H1 (cell line): ENCODE measurements at regions not wholly inside any gene's neighbourhood (a gene's known extent, or its start where the extent isn't known, plus 50 kb on each side); places are given as distances from the start of the nearest gene placed in this dataset.

ENCODE experiments used
- CTCF ChIA-PET: fragments of 300-600 bp; sonication (Branson Sonifier 250); formaldehyde crosslinking; loops from one replicate; lab custom pipeline; 2021; ENCODE audit not compliant: partially characterized antibody; lab: Charles Lee
- POLR2A ChIA-PET: fragments of 300-600 bp; sonication (Branson Sonifier 250); formaldehyde crosslinking; loops from one replicate; lab custom pipeline; 2021; ENCODE audit warnings: inconsistent platforms; ENCODE audit not compliant: partially characterized antibody; lab: Charles Lee
- DNase-seq, 2 experiments: peaks; one replicate each; pipeline versions ENCODE4 v3.0.0 to v3.0.0-alpha.2; 2010 to 2022; ENCODE audit warnings: low spot score in 2 of 2, low read depth in 1 of 2, mixed read lengths in 1 of 2
- FAIRE-seq: peaks from 2 replicates; lab custom pipeline; 2011; peaks lifted over from hg19 to GRCh38; lab: Jason Lieb, UNC
- H2AFZ ChIP-seq: 2 replicates; pipeline ENCODE4 v1.8.1; 2012; ENCODE audit warnings: low read length, inconsistent platforms
- H2AK5ac ChIP-seq: 2 replicates; pipeline ENCODE4 v1.6.1; 2013; ENCODE audit warnings: low read depth, low read length
- H2BK120ac ChIP-seq: replicated peaks from 2 replicates; pipeline ENCODE3; 2013; ENCODE audit warnings: low read depth, low read length, inconsistent platforms
- H2BK12ac ChIP-seq: 2 replicates; pipeline ENCODE4 v1.6.1; 2013; ENCODE audit warnings: low read depth, low read length
- H2BK15ac ChIP-seq: 2 replicates; pipeline ENCODE4 v1.6.1; 2013; ENCODE audit warnings: low read length
- H2BK20ac ChIP-seq: 2 replicates; pipeline ENCODE4 v1.6.1; 2013; ENCODE audit warnings: low read length
- H2BK5ac ChIP-seq: 2 replicates; pipeline ENCODE4 v1.6.1; 2013; ENCODE audit warnings: low read depth, low read length
- H3K14ac ChIP-seq: 2 replicates; pipeline ENCODE4 v1.6.1; 2013; ENCODE audit warnings: inconsistent platforms; ENCODE audit not compliant: insufficient read length
- H3K18ac ChIP-seq: 2 replicates; pipeline ENCODE4 v1.6.1; 2013; ENCODE audit warnings: low read length; ENCODE audit errors: extremely low read depth
- H3K23ac ChIP-seq: 2 replicates; pipeline ENCODE4 v1.6.1; 2013; ENCODE audit warnings: inconsistent platforms; ENCODE audit not compliant: insufficient read length
- H3K23me2 ChIP-seq: 2 replicates; pipeline ENCODE4 v1.6.1; 2013; ENCODE audit warnings: low read depth, low read length
- H3K27ac ChIP-seq: 2 replicates; pipeline ENCODE4 v1.6.1; 2011; ENCODE audit warnings: low read depth, low read length, inconsistent platforms
- H3K27me3 ChIP-seq, 4 experiments: replicated peaks in 1 of 4; 1 replicate in 1 of 4; 2 replicates in 3 of 4; pipeline versions ENCODE4 v1.6.1 to v1.8.1; 2011 to 2013; ENCODE audit warnings: low read length in 3 of 4, mild to moderate bottlenecking in 3 of 4, inconsistent platforms in 2 of 4, mixed read lengths in 2 of 4, moderate library complexity in 1 of 4; ENCODE audit not compliant: control insufficient read depth in 3 of 4, insufficient read depth in 3 of 4; ENCODE audit errors: extremely low read depth in 1 of 4
- H3K36me3 ChIP-seq, 4 experiments: 2 replicates each; pipeline versions ENCODE4 v1.6.1 to v1.8.1; 2011 to 2013; ENCODE audit warnings: mild to moderate bottlenecking in 4 of 4, low read length in 3 of 4, moderate library complexity in 2 of 4, control low read depth in 1 of 4, inconsistent platforms in 1 of 4; ENCODE audit not compliant: insufficient read depth in 4 of 4, control insufficient read depth in 2 of 4
- H3K4ac ChIP-seq: replicated peaks from 2 replicates; pipeline ENCODE3; 2013; ENCODE audit warnings: low read length, low read depth, mixed read lengths, inconsistent platforms; ENCODE audit not compliant: insufficient read length
- H3K4me1 ChIP-seq, 4 experiments: replicated peaks in 1 of 4; 1 replicate in 1 of 4; 2 replicates in 3 of 4; pipeline versions ENCODE4 v1.6.1 to v1.8.1; 2011 to 2013; ENCODE audit warnings: low read length in 3 of 4, inconsistent platforms in 2 of 4, mixed read lengths in 1 of 4; ENCODE audit not compliant: insufficient read depth in 4 of 4, control insufficient read depth in 3 of 4
- H3K4me2 ChIP-seq, 2 experiments: 2 replicates each; pipeline versions ENCODE4 v1.6.1 to v1.8.1; 2011 to 2013; ENCODE audit warnings: low read depth in 2 of 2, low read length in 2 of 2, control low read depth in 1 of 2, inconsistent platforms in 1 of 2, mild to moderate bottlenecking in 1 of 2; ENCODE audit not compliant: insufficient read depth in 1 of 2
- H3K4me3 ChIP-seq, 4 experiments: fragments of 200-600, 300-600 bp in 1 of 4; sonication (generic), shearing (Covaris generic), sonication (Bioruptor Twin) in 1 of 4; 2 replicates each; pipeline versions ENCODE4 v1.5.1 to v1.8.1; 2011 to 2016; ENCODE audit warnings: low read length in 4 of 4, low read depth in 3 of 4, control low read depth in 2 of 4, inconsistent platforms in 2 of 4, mild to moderate bottlenecking in 2 of 4, mixed read lengths in 1 of 4, moderate library complexity in 1 of 4; ENCODE audit not compliant: insufficient read depth in 2 of 4; ENCODE audit errors: extremely low read depth in 1 of 4
- H3K56ac ChIP-seq: replicated peaks from 2 replicates; pipeline ENCODE3; 2013; ENCODE audit warnings: low read depth, mild to moderate bottlenecking, mixed read lengths, low read length, inconsistent platforms; ENCODE audit not compliant: insufficient read length
- H3K79me1 ChIP-seq: 2 replicates; pipeline ENCODE4 v1.6.1; 2013; ENCODE audit warnings: low read depth, low read length, control low read depth
- H3K79me2 ChIP-seq, 2 experiments: 2 replicates each; pipeline versions ENCODE4 v1.6.1 to v1.8.1; 2012 to 2013; ENCODE audit warnings: low read length in 2 of 2, mild to moderate bottlenecking in 2 of 2, inconsistent platforms in 1 of 2; ENCODE audit not compliant: insufficient read depth in 2 of 2, control insufficient read depth in 1 of 2
- H3K9ac ChIP-seq, 4 experiments: replicated peaks in 1 of 4; 1 replicate in 1 of 4; 2 replicates in 3 of 4; pipeline versions ENCODE4 v1.6.1 to v1.8.1; 2011 to 2013; ENCODE audit warnings: low read depth in 3 of 4, low read length in 3 of 4, control low read depth in 2 of 4, mild to moderate bottlenecking in 2 of 4, moderate library complexity in 2 of 4, inconsistent platforms in 1 of 4; ENCODE audit errors: extremely low read depth in 1 of 4
- H3K9me3 ChIP-seq, 2 experiments: 2 replicates each; pipeline versions ENCODE4 v1.6.1 to v1.8.1; 2012 to 2013; ENCODE audit warnings: mild to moderate bottlenecking in 2 of 2, moderate library complexity in 2 of 2, control low read depth in 1 of 2, inconsistent platforms in 1 of 2, low read depth in 1 of 2, low read length in 1 of 2, mixed read lengths in 1 of 2; ENCODE audit not compliant: insufficient read depth in 2 of 2
- H4K20me1 ChIP-seq, 2 experiments: replicated peaks in 1 of 2; 2 replicates each; pipeline versions ENCODE3 to v1.8.1; 2011 to 2013; ENCODE audit warnings: inconsistent platforms in 2 of 2, low read length in 2 of 2, mild to moderate bottlenecking in 1 of 2; ENCODE audit not compliant: insufficient read depth in 2 of 2, control insufficient read depth in 1 of 2
- H4K5ac ChIP-seq: 2 replicates; pipeline ENCODE4 v1.6.1; 2013; ENCODE audit warnings: low read length, low read depth, mixed read lengths, inconsistent platforms; ENCODE audit not compliant: insufficient read length
- H4K8ac ChIP-seq: 2 replicates; pipeline ENCODE4 v1.8.0; 2013; ENCODE audit warnings: mild to moderate bottlenecking, moderate library complexity, low read length, inconsistent platforms; ENCODE audit not compliant: insufficient read depth; ENCODE audit errors: extremely low read depth
- H4K91ac ChIP-seq: replicated peaks from 2 replicates; pipeline ENCODE3; 2013; ENCODE audit warnings: low read length, mixed read lengths, inconsistent platforms; ENCODE audit not compliant: insufficient read length
- ATF2 ChIP-seq: IDR thresholded peaks from 2 replicates; pipeline ENCODE4 v1.6.1; 2012; ENCODE audit warnings: low read length, inconsistent platforms
- BCL11A ChIP-seq, 2 experiments: IDR thresholded peaks; one replicate each; pipeline ENCODE4 v1.6.1; 2011; ENCODE audit warnings: low read depth in 2 of 2, low read length in 2 of 2, mild to moderate bottlenecking in 2 of 2
- CBX8 ChIP-seq: fragments of 300-800, 300-1000 bp; sonication (generic); IDR thresholded peaks from 2 replicates; pipeline ENCODE4 v1.7.1; 2016; ENCODE audit warnings: low read depth, low read length, borderline replicate concordance
- E2F6 ChIP-seq: IDR thresholded peaks from 2 replicates; pipeline ENCODE4 v1.6.1; 2012; ENCODE audit warnings: inconsistent platforms
- HDAC6 ChIP-seq: IDR thresholded peaks from one replicate; pipeline ENCODE4 v1.7.1; 2012; ENCODE audit warnings: low read depth, mild to moderate bottlenecking, inconsistent platforms, low read length, moderate library complexity
- JUND ChIP-seq: IDR thresholded peaks from 2 replicates; pipeline ENCODE4 v1.6.1; 2011; ENCODE audit warnings: mild to moderate bottlenecking, improper control_type of control experiment, low read length
- NANOG ChIP-seq: IDR thresholded peaks from 2 replicates; pipeline ENCODE4 v1.6.1; 2011; ENCODE audit warnings: low read length, low read depth, mild to moderate bottlenecking, inconsistent platforms; ENCODE audit not compliant: insufficient read depth, poor library complexity, severe bottlenecking
- RFX5 ChIP-seq: IDR thresholded peaks from 2 replicates; pipeline ENCODE4 v1.6.1; 2011; ENCODE audit warnings: low read depth, low read length, improper control_type of control experiment, borderline replicate concordance
- RXRA ChIP-seq: IDR thresholded peaks from 2 replicates; pipeline ENCODE4 v1.6.1; 2011; ENCODE audit warnings: low read depth, mild to moderate bottlenecking, low read length, moderate library complexity; ENCODE audit not compliant: insufficient read depth
- SIRT6 ChIP-seq: IDR thresholded peaks from one replicate; pipeline ENCODE4 v1.7.1; 2012; ENCODE audit warnings: low read length, inconsistent platforms
- SUZ12 ChIP-seq: fragments of 200-600 bp; sonication (generic); IDR thresholded peaks from 2 replicates; pipeline ENCODE4 v1.6.1; 2012; ENCODE audit warnings: mild to moderate bottlenecking, inconsistent platforms, low read length, moderate library complexity, mixed read lengths
- TBP ChIP-seq: IDR thresholded peaks from 2 replicates; pipeline ENCODE4 v1.6.1; 2011; ENCODE audit warnings: low read depth, low read length, improper control_type of control experiment
- ZNF274 ChIP-seq: IDR thresholded peaks from 2 replicates; pipeline ENCODE4 v1.7.0; 2012; ENCODE audit warnings: low read length, borderline replicate concordance; ENCODE audit errors: extremely low read depth
- WGBS, 2 experiments: shearing (Covaris generic) in 1 of 2; methylation state at CpG; one replicate each; pipeline versions ENCODE4 v1.1.6 to v1.1.7; 2013 to 2015; ENCODE audit warnings: low lambda C conversion rate in 2 of 2, mixed read lengths in 2 of 2, inconsistent platforms in 1 of 2, low coverage in 1 of 2, missing lambda C conversion rate in 1 of 2; ENCODE audit not compliant: insufficient replicate concordance in 2 of 2, insufficient coverage in 1 of 2, insufficient read length in 1 of 2; ENCODE audit errors: extremely low coverage in 1 of 2, missing lambda C conversion rate in 1 of 2; 5-methylcytosine and 5-hydroxymethylcytosine counted together

- no peak overlapping the region for H3K18ac ChIP-seq
- no peaks in the 10 kb centered on the region for H3K27me3 ChIP-seq
- H3K79me2 ChIP-seq = no peaks in the 10 kb centered on the region
- H2BK12ac ChIP-seq = no peak overlapping the region
- no peak overlapping the region for H3K23ac ChIP-seq
- H3K14ac ChIP-seq = no peak overlapping the region
- H4K91ac ChIP-seq = no peak overlapping the region
- H3K4ac ChIP-seq = no peak overlapping the region
- no peak overlapping the region for H3K27ac ChIP-seq
- no peak overlapping the region for H4K5ac ChIP-seq
- H2BK5ac ChIP-seq = no peak overlapping the region
- POLR2A ChIA-PET = no interaction called here
- no peaks in the 10 kb centered on the region for H3K9me3 ChIP-seq
- no peaks in the 10 kb centered on the region for H3K23me2 ChIP-seq
- no peak overlapping the region for H3K4me2 ChIP-seq
- no peak for FAIRE-seq
- WGBS, 2 experiments = 91% methylated on average over 3 of the region's 3 CpGs; no CpG with 5 or more reads in 1 of the 2 experiments
- H4K8ac ChIP-seq = no peak overlapping the region
- CTCF ChIA-PET = no interaction called here
- no peak overlapping the region for H2AFZ ChIP-seq
- no peak overlapping the region for H2AK5ac ChIP-seq
- no peak overlapping the region for H3K9ac ChIP-seq
- H2BK20ac ChIP-seq = no peak overlapping the region
- no peaks in the 10 kb centered on the region for H3K36me3 ChIP-seq
- no peak for DNase-seq
- H3K4me1 ChIP-seq = no peaks in the 10 kb centered on the region
- no peak overlapping the region for H2BK120ac ChIP-seq
- no peak overlapping the region for H3K4me3 ChIP-seq
- H2BK15ac ChIP-seq = no peak overlapping the region
- H4K20me1 ChIP-seq = no peaks in the 10 kb centered on the region
- no peaks in the 10 kb centered on the region for H3K79me1 ChIP-seq
- H3K56ac ChIP-seq = no peak overlapping the region
- TF ChIP-seq RFX5 (no peak), ZNF274 (no peak), BCL11A (IDR thresholded peaks at IDR 0.05; ENCODE audit: low read depth in 2 of 2, low read length in 2 of 2) (no peak), RXRA (no peak), SIRT6 (no peak), HDAC6 (no peak), TBP (no peak), SUZ12 (no peak), E2F6 (no peak), ATF2 (no peak), JUND (no peak), NANOG (no peak), CBX8 (no peak)
Observed at GRCh38 chr6:100203400-100203799, 209.4 kb upstream of the MCHR2 start.
